Endothelial cell of umbilical vein (primary cell): ENCODE measurements at regions not wholly inside any gene's neighbourhood (a gene's known extent, or its start where the extent isn't known, plus 50 kb on each side); places are given as distances from the start of the nearest gene placed in this dataset.

Experiments used
- FOS ChIP-seq: IDR thresholded peaks from 2 replicates; pipeline ENCODE4 v1.6.1; 2011; ENCODE audit warnings: mild to moderate bottlenecking, low read length, moderate library complexity, borderline replicate concordance; ENCODE audit not compliant: insufficient read depth
- JUN ChIP-seq: IDR thresholded peaks from 2 replicates; pipeline ENCODE4 v1.6.1; 2011; ENCODE audit warnings: borderline replicate concordance, low read depth; ENCODE audit not compliant: insufficient read length, insufficient read depth
- POLR2A ChIP-seq: IDR thresholded peaks from 2 replicates; pipeline ENCODE4 v1.6.1; 2012; ENCODE audit warnings: low read depth, mild to moderate bottlenecking, control low read depth, low read length
- TF ChIP-seq, protein P1 (sequence below), 2 donors: IDR thresholded peaks; 1 replicate in 1 of 2; 2 replicates in 1 of 2; pipeline ENCODE4 v1.5.1; 2011; ENCODE audit warnings: low read length in 2 of 2, mild to moderate bottlenecking in 2 of 2, moderate library complexity in 2 of 2, control low read depth in 1 of 2, inconsistent platforms in 1 of 2, low read depth in 1 of 2; ENCODE audit not compliant: insufficient read depth in 1 of 2; ENCODE audit errors: extremely low read depth in 1 of 2
- TF ChIP-seq, protein P2 (sequence below): IDR thresholded peaks from 2 replicates; pipeline ENCODE4 v1.6.1; 2011; ENCODE audit not compliant: insufficient read depth, insufficient read length

DNA sequence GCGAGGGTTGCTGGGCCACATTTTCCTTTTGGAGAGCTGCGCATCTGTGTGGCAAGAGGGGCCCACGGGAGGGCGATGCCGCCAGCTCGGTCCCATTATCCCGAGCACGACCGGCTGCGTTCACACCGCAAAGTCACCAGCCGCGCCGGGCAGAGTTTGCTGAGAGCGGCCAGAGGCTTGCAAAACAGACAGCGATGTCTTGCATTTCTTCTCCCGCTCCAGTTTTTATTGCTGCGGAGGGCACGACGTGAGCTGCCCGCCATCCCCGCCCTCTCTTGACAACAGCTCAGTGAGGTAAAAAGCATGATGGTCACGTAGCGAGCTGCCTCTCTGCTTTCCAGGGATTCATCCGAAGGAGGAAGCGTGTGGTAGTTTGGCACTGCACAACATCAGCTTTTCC, 102.1 kb upstream of the TENM3 start:
- TF ChIP-seq, protein P1, sequence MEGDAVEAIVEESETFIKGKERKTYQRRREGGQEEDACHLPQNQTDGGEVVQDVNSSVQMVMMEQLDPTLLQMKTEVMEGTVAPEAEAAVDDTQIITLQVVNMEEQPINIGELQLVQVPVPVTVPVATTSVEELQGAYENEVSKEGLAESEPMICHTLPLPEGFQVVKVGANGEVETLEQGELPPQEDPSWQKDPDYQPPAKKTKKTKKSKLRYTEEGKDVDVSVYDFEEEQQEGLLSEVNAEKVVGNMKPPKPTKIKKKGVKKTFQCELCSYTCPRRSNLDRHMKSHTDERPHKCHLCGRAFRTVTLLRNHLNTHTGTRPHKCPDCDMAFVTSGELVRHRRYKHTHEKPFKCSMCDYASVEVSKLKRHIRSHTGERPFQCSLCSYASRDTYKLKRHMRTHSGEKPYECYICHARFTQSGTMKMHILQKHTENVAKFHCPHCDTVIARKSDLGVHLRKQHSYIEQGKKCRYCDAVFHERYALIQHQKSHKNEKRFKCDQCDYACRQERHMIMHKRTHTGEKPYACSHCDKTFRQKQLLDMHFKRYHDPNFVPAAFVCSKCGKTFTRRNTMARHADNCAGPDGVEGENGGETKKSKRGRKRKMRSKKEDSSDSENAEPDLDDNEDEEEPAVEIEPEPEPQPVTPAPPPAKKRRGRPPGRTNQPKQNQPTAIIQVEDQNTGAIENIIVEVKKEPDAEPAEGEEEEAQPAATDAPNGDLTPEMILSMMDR (IDR thresholded peaks at IDR 0.05; ENCODE audit: extremely low read depth in 1 of 2, insufficient read depth in 1 of 2, low read depth in 1 of 2, low read length in 2 of 2), result no peak
- no peak for TF ChIP-seq FOS
- TF ChIP-seq JUN, result no peak
- TF ChIP-seq POLR2A, result no peak
- TF ChIP-seq, protein P2, sequence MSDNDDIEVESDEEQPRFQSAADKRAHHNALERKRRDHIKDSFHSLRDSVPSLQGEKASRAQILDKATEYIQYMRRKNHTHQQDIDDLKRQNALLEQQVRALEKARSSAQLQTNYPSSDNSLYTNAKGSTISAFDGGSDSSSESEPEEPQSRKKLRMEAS, result no peak
